Endodermal cell (in vitro differentiated cells): ENCODE measurements at regions not wholly inside any gene's neighbourhood (a gene's known extent, or its start where the extent isn't known, plus 50 kb on each side); places are given as distances from the start of the nearest gene placed in this dataset.

Experiments used
- DNase-seq: peaks from one replicate; pipeline ENCODE4 v3.0.0-alpha.2; 2017
- H3K27ac ChIP-seq: 2 replicates; pipeline ENCODE4 v1.5.1; 2013; ENCODE audit warnings: mild to moderate bottlenecking, low read depth, low read length, moderate library complexity
- H3K27me3 ChIP-seq: 2 replicates; pipeline ENCODE4 v1.6.1; 2013; ENCODE audit warnings: mild to moderate bottlenecking, low read length, moderate library complexity; ENCODE audit not compliant: insufficient read depth, control insufficient read depth, poor library complexity, severe bottlenecking
- H3K36me3 ChIP-seq: 2 replicates; pipeline ENCODE4 v1.7.0; 2013; ENCODE audit warnings: mild to moderate bottlenecking, low read length, moderate library complexity; ENCODE audit not compliant: control insufficient read depth, insufficient read depth
- H3K4me1 ChIP-seq: one replicate; pipeline ENCODE4 v1.7.0; 2013; ENCODE audit warnings: low read length; ENCODE audit not compliant: control insufficient read depth, insufficient read depth
- H3K4me3 ChIP-seq: 2 replicates; pipeline ENCODE4 v1.5.1; 2013; ENCODE audit warnings: mild to moderate bottlenecking, low read length, moderate library complexity
- H3K9ac ChIP-seq: 2 replicates; pipeline ENCODE4 v1.6.1; 2013; ENCODE audit warnings: mild to moderate bottlenecking, low read length, moderate library complexity; ENCODE audit not compliant: poor library complexity, severe bottlenecking; ENCODE audit errors: extremely low read depth
- H3K9me3 ChIP-seq: 2 replicates; pipeline ENCODE4 v1.6.1; 2013; ENCODE audit warnings: mild to moderate bottlenecking, low read length, moderate library complexity; ENCODE audit not compliant: control insufficient read depth
- H3K27ac Mint-ChIP-seq: 2 replicates; pipeline ENCODE4 v1.8.0; 2020; ENCODE audit warnings: mixed read lengths
- H3K27me3 Mint-ChIP-seq: 2 replicates; pipeline ENCODE4 v1.8.0; 2021; ENCODE audit warnings: mild to moderate bottlenecking, mixed read lengths; ENCODE audit not compliant: insufficient read depth
- H3K36me3 Mint-ChIP-seq: 2 replicates; pipeline ENCODE4 v1.8.0; 2020; ENCODE audit warnings: low read depth, mixed read lengths
- H3K4me1 Mint-ChIP-seq: 2 replicates; pipeline ENCODE4 v1.8.0; 2020; ENCODE audit warnings: mixed read lengths
- H3K4me3 Mint-ChIP-seq: 2 replicates; pipeline ENCODE4 v1.8.0; 2020; ENCODE audit warnings: mild to moderate bottlenecking, moderate library complexity, mixed read lengths
- H3K9me3 Mint-ChIP-seq: 2 replicates; pipeline ENCODE4 v1.8.0; 2020; ENCODE audit warnings: mild to moderate bottlenecking, mixed read lengths
- WGBS, 2 experiments: methylation state at CpG; one replicate each; pipeline versions ENCODE4 v1.1.5 to v1.1.7; 2013; ENCODE audit warnings: missing lambda C conversion rate in 2 of 2, mixed read lengths in 1 of 2; ENCODE audit not compliant: insufficient coverage in 1 of 2, insufficient read length in 1 of 2; 5-methylcytosine and 5-hydroxymethylcytosine counted together
- TF ChIP-seq, protein P1 (sequence below): fragments of 200-600 bp; sonication (generic); conservative IDR thresholded peaks from 2 replicates; pipeline ENCODE4 v1.5.0; 2021; ENCODE audit warnings: antibody characterized with exemption, mild to moderate bottlenecking

DNA sequence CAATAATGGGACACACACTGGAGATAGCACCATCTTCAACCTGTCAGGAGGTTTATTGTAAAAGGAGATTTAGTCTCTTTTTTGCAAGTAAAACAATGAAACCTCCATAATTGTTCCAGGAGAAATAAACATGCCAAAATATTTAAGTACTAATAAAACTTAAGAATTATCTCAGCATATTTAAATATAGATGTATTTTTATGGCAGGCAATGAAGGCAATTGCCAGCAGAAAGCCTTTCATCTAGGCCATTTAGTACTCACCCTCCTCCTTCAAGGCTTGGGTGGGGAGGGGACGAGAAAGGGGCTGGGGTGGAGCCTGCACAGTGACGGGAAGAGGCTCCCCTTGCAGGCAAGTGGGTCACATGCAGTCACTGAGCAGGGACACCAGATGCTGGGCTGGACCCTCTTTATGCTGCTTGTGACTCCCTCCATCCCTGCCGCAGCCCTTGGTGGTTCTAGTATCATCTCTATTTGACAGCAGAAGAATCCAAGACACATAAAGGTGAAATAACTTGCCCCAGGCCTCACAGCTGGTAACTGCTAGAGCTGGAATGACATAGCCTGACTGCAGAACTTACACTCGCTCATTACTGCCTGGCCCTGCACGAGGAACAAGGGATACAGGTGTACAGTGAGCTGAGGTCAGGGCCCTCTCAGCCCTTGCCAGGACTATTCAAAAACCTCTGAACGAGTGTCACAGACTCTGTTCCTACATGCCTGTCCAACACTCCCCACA, 449.5 kb upstream of the ZMIZ1 start:
- DNase-seq = peak; percentile 41
- Mint-ChIP-seq H3K27me3 (peaks cover 10% of the 10 kb centered on the region), H3K4me3 (no peak overlapping the region), H3K36me3 (no peaks in the 10 kb centered on the region), H3K4me1 (peaks cover 18% of the 10 kb centered on the region), H3K9me3 (no peaks in the 10 kb centered on the region), H3K27ac (no peak overlapping the region)
- peaks cover 17% of the 10 kb centered on the region for H3K4me1 ChIP-seq
- H3K9ac ChIP-seq = no peak overlapping the region
- no peaks in the 10 kb centered on the region for H3K27me3 ChIP-seq
- H3K36me3 ChIP-seq = no peaks in the 10 kb centered on the region
- no peak overlapping the region for H3K27ac ChIP-seq
- H3K4me3 ChIP-seq = no peak overlapping the region
- no peaks in the 10 kb centered on the region for H3K9me3 ChIP-seq
- TF ChIP-seq, protein P1, sequence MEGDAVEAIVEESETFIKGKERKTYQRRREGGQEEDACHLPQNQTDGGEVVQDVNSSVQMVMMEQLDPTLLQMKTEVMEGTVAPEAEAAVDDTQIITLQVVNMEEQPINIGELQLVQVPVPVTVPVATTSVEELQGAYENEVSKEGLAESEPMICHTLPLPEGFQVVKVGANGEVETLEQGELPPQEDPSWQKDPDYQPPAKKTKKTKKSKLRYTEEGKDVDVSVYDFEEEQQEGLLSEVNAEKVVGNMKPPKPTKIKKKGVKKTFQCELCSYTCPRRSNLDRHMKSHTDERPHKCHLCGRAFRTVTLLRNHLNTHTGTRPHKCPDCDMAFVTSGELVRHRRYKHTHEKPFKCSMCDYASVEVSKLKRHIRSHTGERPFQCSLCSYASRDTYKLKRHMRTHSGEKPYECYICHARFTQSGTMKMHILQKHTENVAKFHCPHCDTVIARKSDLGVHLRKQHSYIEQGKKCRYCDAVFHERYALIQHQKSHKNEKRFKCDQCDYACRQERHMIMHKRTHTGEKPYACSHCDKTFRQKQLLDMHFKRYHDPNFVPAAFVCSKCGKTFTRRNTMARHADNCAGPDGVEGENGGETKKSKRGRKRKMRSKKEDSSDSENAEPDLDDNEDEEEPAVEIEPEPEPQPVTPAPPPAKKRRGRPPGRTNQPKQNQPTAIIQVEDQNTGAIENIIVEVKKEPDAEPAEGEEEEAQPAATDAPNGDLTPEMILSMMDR = no peak
- WGBS, 2 experiments = 87 to 97% methylated on average over 3 to 6 of the region's 6 CpGs

DNA sequence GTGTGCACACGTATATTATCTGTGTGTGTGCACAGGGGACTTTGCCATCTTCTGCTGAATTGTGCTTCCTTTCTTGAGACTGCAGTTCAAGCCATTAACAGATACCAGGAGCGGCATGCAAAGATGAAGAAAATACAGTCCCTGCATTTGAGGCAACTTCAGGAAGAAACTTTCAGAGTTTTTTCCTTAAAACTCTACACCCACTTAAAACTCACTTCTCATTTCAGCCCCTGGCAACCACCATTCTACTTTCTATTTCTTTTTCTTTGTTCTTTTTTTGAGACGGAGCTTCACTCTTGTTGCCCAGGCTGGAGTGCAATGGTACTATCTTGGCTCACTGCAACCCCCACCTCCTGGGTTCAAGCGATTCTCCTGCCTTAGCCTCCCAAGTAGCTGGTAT, 448.9 kb upstream of the ZMIZ1 start:
- 94 to 100% methylated on average over 2 to 4 of the region's 4 CpGs for WGBS, 2 experiments
- H3K36me3 Mint-ChIP-seq = no peaks in the 10 kb centered on the region
- H3K4me3 Mint-ChIP-seq = no peak overlapping the region
- no peak for DNase-seq
- H3K9me3 Mint-ChIP-seq = no peaks in the 10 kb centered on the region
- no peaks in the 10 kb centered on the region for H3K9me3 ChIP-seq
- H3K4me3 ChIP-seq = no peak overlapping the region
- no peak overlapping the region for H3K9ac ChIP-seq
- no peaks in the 10 kb centered on the region for H3K36me3 ChIP-seq
- no peaks in the 10 kb centered on the region for H3K27me3 ChIP-seq
- H3K27me3 Mint-ChIP-seq = peaks cover 10% of the 10 kb centered on the region
- TF ChIP-seq, protein P1 = no peak
- H3K27ac Mint-ChIP-seq = no peak overlapping the region
- H3K4me1 ChIP-seq = peaks cover 17% of the 10 kb centered on the region
- no peak overlapping the region for H3K27ac ChIP-seq
- peaks cover 18% of the 10 kb centered on the region for H3K4me1 Mint-ChIP-seq

DNA sequence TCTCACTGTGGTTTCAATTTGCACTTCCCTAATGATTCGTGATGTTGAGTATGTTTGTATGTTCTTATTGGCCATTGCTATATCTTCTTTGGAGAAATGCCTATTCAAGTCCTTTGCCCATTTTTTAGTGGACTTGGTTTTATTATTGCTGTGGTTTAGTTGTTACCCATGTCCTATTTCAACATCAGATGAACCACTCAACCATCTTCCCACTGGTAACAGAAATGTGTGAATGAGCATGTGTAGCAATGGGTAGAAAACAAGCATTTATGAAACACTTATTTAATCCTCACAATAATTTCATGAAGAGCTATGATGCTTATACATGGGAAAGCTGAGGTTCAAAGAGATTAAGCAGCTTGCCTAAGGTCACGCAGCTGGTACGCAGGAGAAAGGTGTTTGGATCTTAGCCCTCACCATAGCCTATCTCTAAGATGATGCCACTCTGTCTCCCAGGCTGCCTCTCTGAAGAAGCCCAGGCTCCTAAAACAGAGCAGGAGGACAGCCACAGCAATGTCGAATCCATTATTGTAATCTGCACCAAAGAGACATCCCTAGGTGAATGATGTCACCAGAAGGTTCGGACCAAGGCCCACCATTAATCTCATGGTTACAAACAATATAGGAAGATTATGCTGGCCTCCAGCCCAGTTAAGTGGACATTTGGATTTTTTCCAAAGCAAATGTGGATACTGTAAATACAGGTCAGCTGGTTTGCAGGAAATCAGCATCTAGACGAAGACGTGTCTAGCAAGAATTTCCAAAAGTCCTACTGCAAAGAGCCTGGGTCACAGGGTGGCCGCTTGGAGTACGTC, 447.6 kb upstream of the ZMIZ1 start:
- Mint-ChIP-seq H3K36me3 (no peaks in the 10 kb centered on the region), H3K4me1 (peaks cover 15% of the 10 kb centered on the region), H3K4me3 (no peak overlapping the region), H3K27me3 (peaks cover 6% of the 10 kb centered on the region), H3K9me3 (no peaks in the 10 kb centered on the region), H3K27ac (no peak overlapping the region)
- Histone ChIP-seq H3K4me3 (no peak overlapping the region), H3K27me3 (no peaks in the 10 kb centered on the region), H3K4me1 (peaks cover 6% of the 10 kb centered on the region), H3K36me3 (no peaks in the 10 kb centered on the region), H3K27ac (no peak overlapping the region), H3K9me3 (no peaks in the 10 kb centered on the region), H3K9ac (no peak overlapping the region)
- TF ChIP-seq, protein P1 = no peak
- peak; percentile 18 for DNase-seq
- 94 to 97% methylated on average over 9 of the region's 9 CpGs for WGBS, 2 experiments
